Progenitor cell of endocrine pancreas (in vitro differentiated cells): ENCODE measurements at regions not wholly inside any gene's neighbourhood (a gene's known extent, or its start where the extent isn't known, plus 50 kb on each side); places are given as distances from the start of the nearest gene placed in this dataset.

Experiments used
- DNase-seq: peaks from one replicate; pipeline ENCODE4 v3.0.0; 2021; ENCODE audit warnings: low spot score; ENCODE audit not compliant: unreplicated experiment
- H3K27ac Mint-ChIP-seq: 2 replicates; pipeline ENCODE4 v1.8.0; 2021; ENCODE audit warnings: mild to moderate bottlenecking, moderate library complexity, mixed read lengths
- H3K27me3 Mint-ChIP-seq: 2 replicates; pipeline ENCODE4 v1.8.0; 2021; ENCODE audit warnings: mixed read lengths
- H3K36me3 Mint-ChIP-seq: 2 replicates; pipeline ENCODE4 v1.8.0; 2022; ENCODE audit warnings: mixed read lengths; ENCODE audit not compliant: insufficient read depth
- H3K4me1 Mint-ChIP-seq: 2 replicates; pipeline ENCODE4 v1.8.0; 2021; ENCODE audit warnings: low read depth, mixed read lengths
- H3K4me3 Mint-ChIP-seq: 2 replicates; pipeline ENCODE4 v1.8.0; 2021; ENCODE audit warnings: low read depth, mild to moderate bottlenecking, moderate library complexity, mixed read lengths
- H3K9me3 Mint-ChIP-seq: 2 replicates; pipeline ENCODE4 v1.8.0; 2021; ENCODE audit warnings: low read depth, mixed read lengths
- TF ChIP-seq, protein P1 (sequence below): fragments of 200-600 bp; sonication (generic); IDR thresholded peaks from one replicate; pipeline ENCODE4 v1.5.0; 2021; ENCODE audit warnings: antibody characterized with exemption, mild to moderate bottlenecking; ENCODE audit not compliant: unreplicated experiment

- peaks cover 10% of the 10 kb centered on the region for H3K9me3 Mint-ChIP-seq
- H3K4me3 Mint-ChIP-seq = no peak overlapping the region
- no peak for DNase-seq
- H3K4me1 Mint-ChIP-seq = no peaks in the 10 kb centered on the region
- TF ChIP-seq, protein P1, sequence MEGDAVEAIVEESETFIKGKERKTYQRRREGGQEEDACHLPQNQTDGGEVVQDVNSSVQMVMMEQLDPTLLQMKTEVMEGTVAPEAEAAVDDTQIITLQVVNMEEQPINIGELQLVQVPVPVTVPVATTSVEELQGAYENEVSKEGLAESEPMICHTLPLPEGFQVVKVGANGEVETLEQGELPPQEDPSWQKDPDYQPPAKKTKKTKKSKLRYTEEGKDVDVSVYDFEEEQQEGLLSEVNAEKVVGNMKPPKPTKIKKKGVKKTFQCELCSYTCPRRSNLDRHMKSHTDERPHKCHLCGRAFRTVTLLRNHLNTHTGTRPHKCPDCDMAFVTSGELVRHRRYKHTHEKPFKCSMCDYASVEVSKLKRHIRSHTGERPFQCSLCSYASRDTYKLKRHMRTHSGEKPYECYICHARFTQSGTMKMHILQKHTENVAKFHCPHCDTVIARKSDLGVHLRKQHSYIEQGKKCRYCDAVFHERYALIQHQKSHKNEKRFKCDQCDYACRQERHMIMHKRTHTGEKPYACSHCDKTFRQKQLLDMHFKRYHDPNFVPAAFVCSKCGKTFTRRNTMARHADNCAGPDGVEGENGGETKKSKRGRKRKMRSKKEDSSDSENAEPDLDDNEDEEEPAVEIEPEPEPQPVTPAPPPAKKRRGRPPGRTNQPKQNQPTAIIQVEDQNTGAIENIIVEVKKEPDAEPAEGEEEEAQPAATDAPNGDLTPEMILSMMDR = no peak
- no peaks in the 10 kb centered on the region for H3K36me3 Mint-ChIP-seq
- H3K27me3 Mint-ChIP-seq = no peaks in the 10 kb centered on the region
- H3K27ac Mint-ChIP-seq = no peak overlapping the region
Observed at GRCh38 chr10:64477791-64478190, 956.6 kb downstream of the REEP3 start.

DNA sequence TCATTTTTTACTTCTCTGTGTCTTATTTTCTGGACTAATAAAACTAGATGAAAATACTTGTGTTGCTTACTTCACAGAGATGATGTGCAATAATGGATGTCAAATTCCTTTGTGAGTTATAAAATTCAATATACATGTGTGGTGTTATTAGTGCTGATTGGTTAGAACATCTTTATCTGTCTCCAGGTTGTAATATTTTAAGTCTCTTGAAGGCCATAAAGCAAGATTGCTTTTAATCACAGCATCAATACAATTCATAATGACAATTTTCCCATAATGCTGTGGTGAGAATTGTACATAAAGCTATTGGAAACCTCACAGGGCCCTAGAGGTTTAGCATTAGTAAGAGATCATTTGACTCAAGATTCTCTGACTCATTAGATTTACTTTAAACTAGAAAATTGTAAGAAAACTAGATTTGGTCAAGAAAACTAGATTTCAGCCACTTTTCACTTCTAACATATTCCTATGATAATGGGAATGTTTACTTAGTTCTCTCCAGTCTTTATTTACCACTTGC, 963.7 kb downstream of the REEP3 start:
- Mint-ChIP-seq H3K9me3 (peaks cover 3% of the 10 kb centered on the region), H3K36me3 (no peaks in the 10 kb centered on the region), H3K27me3 (no peaks in the 10 kb centered on the region), H3K27ac (no peak overlapping the region), H3K4me1 (no peaks in the 10 kb centered on the region), H3K4me3 (no peak overlapping the region)
- DNase-seq = no peak
- TF ChIP-seq, protein P1 = no peak

- TF ChIP-seq, protein P1 = no peak
- Mint-ChIP-seq H3K27ac (no peak overlapping the region), H3K9me3 (peaks cover 3% of the 10 kb centered on the region), H3K4me1 (no peaks in the 10 kb centered on the region), H3K27me3 (no peaks in the 10 kb centered on the region), H3K36me3 (no peaks in the 10 kb centered on the region), H3K4me3 (no peak overlapping the region)
- no peak for DNase-seq
Observed at GRCh38 chr10:64486149-64486548, 964.9 kb downstream of the REEP3 start.

DNA sequence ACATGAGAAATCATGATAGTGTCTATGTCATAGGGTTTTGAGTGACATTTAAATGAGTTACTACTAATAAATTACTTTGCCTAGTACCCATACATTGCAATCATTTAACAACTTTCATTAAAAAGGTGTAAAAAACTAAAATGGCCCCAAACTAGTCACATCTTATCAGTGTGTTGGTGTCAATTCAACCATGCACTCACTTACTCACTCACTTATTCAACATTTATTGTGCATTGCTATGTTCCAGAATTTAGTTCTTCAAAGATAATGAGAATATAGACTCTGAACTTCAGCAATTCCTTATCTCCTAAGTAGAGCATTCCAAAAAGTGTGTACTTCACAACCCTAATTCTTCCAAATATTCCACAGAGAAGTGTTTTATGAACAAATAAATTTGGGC, 965.7 kb downstream of the REEP3 start:
- H3K36me3 Mint-ChIP-seq = no peaks in the 10 kb centered on the region
- H3K27ac Mint-ChIP-seq = no peak overlapping the region
- H3K27me3 Mint-ChIP-seq = no peaks in the 10 kb centered on the region
- TF ChIP-seq, protein P1 = no peak
- peaks cover 3% of the 10 kb centered on the region for H3K9me3 Mint-ChIP-seq
- DNase-seq = no peak
- H3K4me1 Mint-ChIP-seq = no peaks in the 10 kb centered on the region
- H3K4me3 Mint-ChIP-seq = no peak overlapping the region

DNA sequence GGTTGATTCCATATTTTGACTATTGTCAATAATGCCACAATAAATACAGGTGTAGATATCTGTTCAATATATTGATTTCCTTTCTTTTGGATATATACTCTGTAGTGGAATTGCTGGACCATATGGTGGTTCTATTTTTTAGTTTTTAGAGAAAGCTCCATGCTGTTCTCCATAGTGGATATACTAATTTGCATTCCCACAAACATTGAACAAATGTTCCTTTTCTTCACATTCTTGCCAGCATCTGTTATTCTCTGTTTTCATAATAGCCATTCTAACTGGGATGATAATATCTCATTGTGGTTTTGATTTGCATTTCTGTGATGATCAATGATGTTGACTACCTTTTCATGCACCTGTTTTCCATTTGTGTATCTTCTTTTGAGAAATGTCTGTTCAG, 973.7 kb downstream of the REEP3 start:
- Mint-ChIP-seq H3K4me1 (peaks cover 4% of the 10 kb centered on the region), H3K36me3 (no peaks in the 10 kb centered on the region), H3K9me3 (peaks cover 8% of the 10 kb centered on the region), H3K27ac (no peak overlapping the region), H3K27me3 (no peaks in the 10 kb centered on the region), H3K4me3 (no peak overlapping the region)
- DNase-seq = no peak
- TF ChIP-seq, protein P1 = no peak
